Posterior vena cava (tissue), 2 donors: ENCODE measurements at regions not wholly inside any gene's neighbourhood (a gene's known extent, or its start where the extent isn't known, plus 50 kb on each side); places are given as distances from the start of the nearest gene placed in this dataset.
"Not testable (repeated sequence)": the region's sequence is repeated elsewhere in the genome, so short reads cannot be mapped to it uniquely, and the experiment has no call there.

Experiments
- DNase-seq: peaks from one replicate; pipeline ENCODE4 v3.0.0-alpha.2; 2020; ENCODE audit warnings: low spot score
- intact Hi-C, 2 donors: fragments of 100-400 bp; cut with DNase I; formaldehyde crosslinking; loops; one replicate each; pipeline versions ENCODE4 v1.14.1 to v1.14.2; 2022 to 2023
- donor health status: DM: yes; HTN: yes; CAD: no.
- donor health status: DM: yes; HTN: yes; CAD: no.

GRCh38 chr1:14345946-14346550 lies 252.4 kb upstream of the KAZN start:
- intact Hi-C loops = no loop called here
- no peak for DNase-seq

DNA sequence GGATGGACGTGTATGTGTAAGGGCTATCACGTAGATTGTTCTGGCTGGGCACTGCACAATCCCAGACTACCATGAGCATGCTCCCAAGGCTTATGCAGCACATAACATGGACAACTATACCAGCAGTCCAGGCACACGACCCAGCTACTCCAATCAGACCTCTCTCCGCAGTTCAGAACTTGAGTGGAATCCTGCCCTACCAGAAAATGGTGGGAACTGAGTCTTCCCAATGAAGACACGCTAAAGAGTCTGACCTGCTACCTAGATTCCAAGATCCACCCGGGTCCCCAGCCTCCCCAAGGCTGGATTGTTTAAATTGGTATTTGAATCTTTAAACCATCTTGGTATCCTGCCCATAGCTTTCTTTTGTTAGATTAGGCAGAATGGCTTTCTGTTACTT lies 251.3 kb upstream of the KAZN start:
- intact Hi-C loops = no loop called here
- DNase-seq = no peak

GRCh38 chr1:14347776-14348175 lies 250.7 kb upstream of the KAZN start:
- intact Hi-C loops = no loop called here
- no peak for DNase-seq

DNA sequence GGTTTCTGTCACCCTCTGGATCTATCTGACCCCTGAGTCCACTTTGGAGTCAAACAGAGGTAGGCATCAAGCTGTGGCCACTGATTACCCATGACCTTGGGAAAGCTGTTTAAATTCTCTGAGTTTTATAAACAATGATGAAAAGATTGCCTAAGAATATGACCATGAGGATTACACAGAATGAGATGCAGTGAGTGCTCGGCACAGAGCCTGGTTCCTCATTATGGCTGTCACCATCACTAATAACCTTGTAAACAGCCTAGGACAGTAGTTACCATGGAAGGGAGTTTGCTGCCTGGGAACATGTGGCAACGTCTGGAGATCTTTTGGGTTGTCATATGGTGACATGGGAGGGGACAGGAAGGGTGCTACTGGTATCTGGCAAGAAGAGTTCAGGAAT lies 248.3 kb upstream of the KAZN start:
- intact Hi-C loops = no loop called here
- DNase-seq = no peak

GRCh38 chr1:14352897-14353296 lies 245.6 kb upstream of the KAZN start:
- no peak for DNase-seq
- intact Hi-C loops = no loop called here

GRCh38 chr1:14361005-14361404 lies 237.5 kb upstream of the KAZN start:
- intact Hi-C loops = not testable (repeated sequence)

GRCh38 chr1:14362331-14362730 lies 236.2 kb upstream of the KAZN start:
- DNase-seq = no peak
- intact Hi-C loops = no loop called here

More at GRCh38 chr1:14361005-14361404, 237.5 kb upstream of the KAZN start:
- DNase-seq = not testable (repeated sequence)

GRCh38 chr1:14363036-14363590 lies 235.4 kb upstream of the KAZN start:
- no peak for DNase-seq
- intact Hi-C loops = no loop called here

GRCh38 chr1:14363707-14364413 lies 234.6 kb upstream of the KAZN start:
- DNase-seq = no peak
- intact Hi-C loops = no loop called here

DNA sequence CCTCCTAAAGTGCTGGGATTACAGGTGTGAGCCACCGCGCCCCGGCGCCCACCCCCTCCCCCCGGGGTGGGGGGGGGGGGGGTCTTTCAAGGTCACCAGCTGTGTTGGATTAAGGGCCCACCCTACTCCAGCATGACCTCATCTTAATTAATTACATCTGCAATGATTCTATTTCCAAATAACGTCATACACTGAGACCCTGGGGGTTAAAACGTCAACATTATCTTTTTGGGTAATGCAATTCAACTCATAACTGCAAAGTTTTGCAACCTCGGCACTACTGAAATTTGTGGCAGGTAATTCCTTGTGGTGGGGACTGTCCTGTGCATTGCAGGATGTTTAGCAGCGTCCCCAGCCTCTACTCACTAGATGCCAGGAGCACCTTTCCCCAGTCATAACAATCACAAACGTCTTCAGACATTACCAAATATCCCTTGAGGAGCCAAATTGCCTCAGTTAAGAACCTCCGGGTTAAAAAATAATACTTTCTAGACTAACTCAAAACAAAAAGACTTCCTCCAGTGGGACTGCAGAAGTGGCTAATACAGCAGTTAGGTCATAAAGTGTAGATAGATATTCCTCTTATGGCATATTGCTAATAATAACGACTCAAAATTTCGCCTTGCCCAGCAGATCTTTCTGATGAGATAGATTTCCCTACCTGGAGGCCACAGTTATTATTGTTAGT lies 233.0 kb upstream of the KAZN start:
- DNase-seq = no peak
- intact Hi-C loops = no loop called here

- intact Hi-C loops = no loop called here
- peak; percentile 87 for DNase-seq
These were observed 232.1 kb upstream of the KAZN start for GRCh38 chr1:14366091-14367018.

DNA sequence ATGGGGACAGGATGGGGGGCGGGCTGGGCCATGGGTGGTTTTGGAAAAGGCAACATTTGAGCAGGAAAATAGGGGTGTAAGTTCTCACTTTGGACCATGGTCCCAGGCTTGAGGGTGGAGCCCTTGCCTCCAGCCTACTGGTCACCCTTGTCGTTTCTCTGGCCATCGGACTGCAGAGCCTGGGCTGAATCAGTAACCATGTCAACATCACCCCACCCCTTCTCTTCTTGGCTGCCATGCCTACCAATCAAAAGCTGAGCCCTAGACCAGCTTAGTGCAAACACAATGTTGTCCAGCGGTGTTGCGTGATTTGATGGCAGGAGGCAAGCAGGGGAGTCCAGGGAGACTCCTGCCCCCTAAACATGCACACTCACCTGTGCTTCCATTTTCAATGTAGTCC lies 231.0 kb upstream of the KAZN start:
- DNase-seq = no peak
- intact Hi-C loops = no loop called here

DNA sequence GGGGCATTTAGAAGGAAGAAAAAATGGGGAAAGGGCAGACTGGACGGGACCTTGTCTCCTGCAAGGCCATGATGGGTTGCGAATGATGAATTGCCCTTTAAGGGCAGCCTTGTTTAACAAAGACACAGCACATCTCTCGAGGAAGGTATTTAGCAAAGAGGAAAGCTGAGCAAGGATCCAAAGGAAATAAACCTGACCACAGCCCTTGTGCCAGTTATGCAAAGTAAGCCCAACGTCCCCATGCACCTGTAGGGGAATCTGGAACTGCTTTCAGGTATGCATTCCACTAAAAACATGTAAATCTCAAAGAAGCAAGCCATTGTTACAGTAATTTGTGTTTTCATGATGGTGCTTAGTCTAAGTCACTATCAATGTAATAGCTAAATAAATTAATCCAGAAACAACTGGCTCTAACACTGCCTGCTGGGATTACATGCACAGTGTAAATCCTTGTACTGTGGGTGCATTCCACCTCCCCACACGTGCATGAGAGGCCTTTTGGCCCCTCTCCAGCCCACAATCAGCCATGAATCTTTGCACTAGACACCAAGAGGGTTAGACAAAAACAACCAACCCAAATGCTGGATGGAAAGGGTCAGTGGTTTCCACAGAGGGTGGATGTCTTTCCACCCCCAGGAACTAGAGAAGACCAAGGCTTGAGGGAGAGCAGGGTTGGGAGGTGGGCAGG lies 228.8 kb upstream of the KAZN start:
- intact Hi-C loops = no loop called here
- no peak for DNase-seq

DNA sequence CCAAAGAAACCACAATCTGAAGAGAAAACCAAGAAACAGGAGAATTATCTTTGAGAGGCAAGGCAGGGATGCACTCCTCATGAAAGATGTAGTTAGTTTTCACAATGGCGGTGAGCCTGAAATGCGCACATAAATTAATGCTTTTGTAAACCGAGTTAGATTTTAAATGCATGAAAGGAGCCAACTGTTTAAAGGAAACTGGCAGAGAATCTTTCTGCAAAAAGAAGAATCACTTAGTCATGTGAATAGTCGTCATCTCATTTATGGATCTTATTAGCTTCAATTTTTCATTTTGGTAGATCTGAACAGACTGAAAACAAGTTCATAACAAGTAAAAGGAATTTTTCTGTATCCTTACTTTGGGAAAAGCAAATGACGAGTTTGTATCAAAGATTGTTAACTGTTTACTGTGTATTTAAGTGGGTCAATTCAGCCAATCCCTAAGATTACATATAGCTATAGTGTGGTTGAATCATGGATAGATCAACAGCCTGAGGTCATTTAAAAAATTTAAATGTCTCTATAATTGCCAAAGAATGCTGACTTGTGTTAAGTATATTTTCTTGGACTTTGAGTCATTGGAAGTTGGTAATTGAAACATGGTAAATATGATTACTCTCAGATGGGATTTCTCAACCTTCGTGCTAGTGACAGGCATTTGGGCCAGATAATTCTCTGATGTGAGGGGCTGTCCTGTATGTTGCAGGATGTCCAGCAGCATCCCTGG lies 226.6 kb upstream of the KAZN start:
- intact Hi-C loops = no loop called here
- no peak for DNase-seq

DNA sequence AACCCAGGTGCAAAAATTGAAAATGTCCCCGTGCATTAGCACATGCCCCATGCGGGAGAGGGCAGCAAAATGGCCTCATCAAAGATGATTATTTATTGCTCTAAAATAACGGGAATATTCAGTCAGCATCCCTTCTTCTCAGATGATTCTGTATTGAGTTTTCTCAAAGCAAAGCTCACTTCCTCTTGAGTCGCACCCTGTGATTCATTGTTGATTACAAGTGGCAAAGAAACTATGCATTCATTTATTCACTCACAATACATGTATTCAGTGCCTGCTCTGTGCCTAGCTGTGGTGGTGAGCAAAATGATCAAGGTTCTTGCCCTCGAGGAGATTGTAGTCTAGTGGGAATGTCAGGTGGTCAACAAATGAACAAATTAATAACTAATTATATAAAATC lies 226.0 kb upstream of the KAZN start:
- intact Hi-C loops = no loop called here
- no peak for DNase-seq

DNA sequence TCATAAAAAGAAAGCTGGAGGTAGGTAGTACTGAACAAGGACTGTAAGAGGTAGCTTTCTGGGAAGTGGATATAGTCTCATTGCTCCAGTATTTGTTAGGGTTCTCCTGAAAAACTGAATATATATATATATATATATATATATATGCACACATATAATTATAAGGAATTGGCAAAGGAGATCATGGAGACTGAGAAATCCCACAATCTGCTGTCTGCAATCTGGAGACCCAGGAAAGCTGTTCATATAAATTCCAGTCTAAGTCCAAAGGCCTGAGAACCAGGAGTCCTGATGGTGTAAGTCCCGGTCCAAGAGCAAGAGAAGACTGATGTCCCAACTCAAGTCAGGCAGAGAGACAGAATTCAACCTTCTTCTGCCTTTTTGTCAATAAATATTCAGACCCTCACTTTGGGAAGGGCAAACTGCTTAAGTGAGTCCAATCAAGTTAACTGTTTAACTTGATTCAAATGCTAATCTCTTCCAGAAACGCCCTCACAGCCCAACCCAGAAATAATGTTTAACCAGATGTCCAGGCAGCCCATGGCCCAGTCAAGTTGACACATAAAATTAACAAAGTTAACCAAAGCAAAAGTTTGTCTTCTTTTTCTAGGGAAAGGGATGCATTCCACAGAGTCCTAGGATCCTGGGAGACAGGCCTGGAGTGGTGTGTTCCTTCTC lies 225.3 kb upstream of the KAZN start:
- DNase-seq = no peak
- intact Hi-C loops = no loop called here

- intact Hi-C loops = no loop called here
These were observed 223.3 kb upstream of the KAZN start for GRCh38 chr1:14375226-14375625.

DNA sequence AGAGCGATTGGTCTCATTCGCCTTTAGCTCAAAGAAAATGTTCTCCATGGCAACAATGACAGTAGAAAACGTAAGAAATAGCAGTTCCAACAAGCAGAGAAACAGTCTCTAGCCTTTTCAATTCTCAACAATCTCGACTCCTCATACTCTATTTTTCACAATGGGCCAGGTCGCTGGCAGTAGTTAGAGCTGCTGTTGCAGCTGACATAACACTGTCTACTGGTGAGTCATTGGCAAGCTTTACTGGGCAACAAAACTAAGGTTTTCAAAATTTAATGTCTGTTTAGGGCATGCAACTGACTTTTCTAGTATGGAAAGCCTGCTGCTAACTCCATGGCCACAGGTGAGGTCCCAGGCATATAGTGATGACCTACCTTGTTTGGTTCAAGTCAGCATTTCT lies 221.1 kb upstream of the KAZN start:
- DNase-seq = no peak
- intact Hi-C loops = no loop called here

More at GRCh38 chr1:14375226-14375625, 223.3 kb upstream of the KAZN start:
- no peak for DNase-seq
